Activated CD4-positive, CD25-positive, alpha-beta regulatory T cell treated with anti-CD3 and anti-CD28 coated beads, Interleukin-2, amount 50 U/mL, for 72 hours (primary cell): ENCODE measurements at regions not wholly inside any gene's neighbourhood (a gene's known extent, or its start where the extent isn't known, plus 50 kb on each side); places are given as distances from the start of the nearest gene placed in this dataset.

ENCODE experiments used
- DNase-seq: peaks from one replicate; pipeline ENCODE4 v3.0.0; 2021

- DNase-seq = no peak
These were observed 336.9 kb upstream of the PIK3C3 start for GRCh38 chr18:41618147-41618546.

- no peak for DNase-seq
These were observed 337.4 kb upstream of the PIK3C3 start for GRCh38 chr18:41617647-41618046.

GRCh38 chr18:41613003-41613609 is 341.9 kb upstream of the PIK3C3 start:
- no peak for DNase-seq

- DNase-seq = no peak
These were observed 350.1 kb upstream of the PIK3C3 start for GRCh38 chr18:41604964-41605363.

GRCh38 chr18:41602034-41602433 is 353.0 kb upstream of the PIK3C3 start:
- no peak for DNase-seq

- no peak for DNase-seq
These were observed 354.2 kb upstream of the PIK3C3 start for GRCh38 chr18:41600693-41601391.

GRCh38 chr18:41599466-41599865 is 355.6 kb upstream of the PIK3C3 start:
- no peak for DNase-seq

- DNase-seq = no peak
These were observed 360.5 kb upstream of the PIK3C3 start for GRCh38 chr18:41594582-41594981.

- no peak for DNase-seq
These were observed 361.8 kb upstream of the PIK3C3 start for GRCh38 chr18:41593171-41593675.

GRCh38 chr18:41587976-41588375 is 367.1 kb upstream of the PIK3C3 start:
- no peak for DNase-seq

GRCh38 chr18:41585512-41585911 is 369.5 kb upstream of the PIK3C3 start:
- no peak for DNase-seq

GRCh38 chr18:41579185-41579584 is 375.8 kb upstream of the PIK3C3 start:
- no peak for DNase-seq

GRCh38 chr18:41577529-41577928 is 377.5 kb upstream of the PIK3C3 start:
- DNase-seq = no peak

- no peak for DNase-seq
These were observed 378.4 kb upstream of the PIK3C3 start for GRCh38 chr18:41576643-41577042.

- no peak for DNase-seq
These were observed 385.2 kb upstream of the PIK3C3 start for GRCh38 chr18:41569867-41570266.

- no peak for DNase-seq
These were observed 393.1 kb upstream of the PIK3C3 start for GRCh38 chr18:41561961-41562360.

GRCh38 chr18:41558715-41559114 is 396.3 kb upstream of the PIK3C3 start:
- no peak for DNase-seq

- no peak for DNase-seq
These were observed 401.3 kb upstream of the PIK3C3 start for GRCh38 chr18:41553716-41554115.

GRCh38 chr18:41548521-41549260 is 406.3 kb upstream of the PIK3C3 start:
- no peak for DNase-seq

- no peak for DNase-seq
These were observed 409.7 kb upstream of the PIK3C3 start for GRCh38 chr18:41545091-41545888.

GRCh38 chr18:41543815-41544214 is 411.2 kb upstream of the PIK3C3 start:
- DNase-seq = no peak

- DNase-seq = no peak
These were observed 414.7 kb upstream of the PIK3C3 start for GRCh38 chr18:41540237-41540871.

GRCh38 chr18:41538751-41539150 is 416.3 kb upstream of the PIK3C3 start:
- DNase-seq = no peak
